ENCODE measurements at regions not wholly inside any gene's neighbourhood (a gene's known extent, or its start where the extent isn't known, plus 50 kb on each side); places are given as distances from the start of the nearest gene placed in this dataset.

- Mint-ChIP-seq H3K9me3 (no peaks in the 10 kb centered on the region), H3K4me3 (no peak overlapping the region), H3K27me3 (no peaks in the 10 kb centered on the region), H3K36me3 (ENCODE audit: low read depth) (no peaks in the 10 kb centered on the region), H3K27ac (no peak overlapping the region), H3K4me1 (no peaks in the 10 kb centered on the region)
- DNase-seq, result no peak
- ChIA-PET CTCF (no interaction called here), POLR2A (interaction anchor here (0.7 kb wide), 1 partner anchor 274 kb away, joined by 6 read pairs; no protein-coding TSS in a partner anchor)
- no peak for TF ChIP-seq CTCF (IDR thresholded peaks at IDR 0.05)
- intact Hi-C loops (cut with micrococcal nuclease), result no loop called here
- ATAC-seq (ENCODE audit: low read depth), result no peak
Measured at GRCh38 chr5:5695266-5695665, 272.8 kb downstream of the ICE1 start.

- ChIA-PET POLR2A (no interaction called here), CTCF (no interaction called here)
- no peak overlapping the region for H3K27ac Mint-ChIP-seq
- TF ChIP-seq CTCF (IDR thresholded peaks at IDR 0.05), result no peak
- peaks cover 7% of the 10 kb centered on the region for H3K27me3 Mint-ChIP-seq
- no peaks in the 10 kb centered on the region for H3K36me3 Mint-ChIP-seq (ENCODE audit: low read depth)
- H3K4me1 Mint-ChIP-seq, result no peaks in the 10 kb centered on the region
- intact Hi-C loops (cut with micrococcal nuclease), result no loop called here
- no peaks in the 10 kb centered on the region for H3K9me3 Mint-ChIP-seq
- ATAC-seq (ENCODE audit: low read depth), result no peak
- no peak overlapping the region for H3K4me3 Mint-ChIP-seq
- DNase-seq, result no peak
Measured at GRCh38 chr5:5688925-5689310, 266.4 kb downstream of the ICE1 start.

DNA sequence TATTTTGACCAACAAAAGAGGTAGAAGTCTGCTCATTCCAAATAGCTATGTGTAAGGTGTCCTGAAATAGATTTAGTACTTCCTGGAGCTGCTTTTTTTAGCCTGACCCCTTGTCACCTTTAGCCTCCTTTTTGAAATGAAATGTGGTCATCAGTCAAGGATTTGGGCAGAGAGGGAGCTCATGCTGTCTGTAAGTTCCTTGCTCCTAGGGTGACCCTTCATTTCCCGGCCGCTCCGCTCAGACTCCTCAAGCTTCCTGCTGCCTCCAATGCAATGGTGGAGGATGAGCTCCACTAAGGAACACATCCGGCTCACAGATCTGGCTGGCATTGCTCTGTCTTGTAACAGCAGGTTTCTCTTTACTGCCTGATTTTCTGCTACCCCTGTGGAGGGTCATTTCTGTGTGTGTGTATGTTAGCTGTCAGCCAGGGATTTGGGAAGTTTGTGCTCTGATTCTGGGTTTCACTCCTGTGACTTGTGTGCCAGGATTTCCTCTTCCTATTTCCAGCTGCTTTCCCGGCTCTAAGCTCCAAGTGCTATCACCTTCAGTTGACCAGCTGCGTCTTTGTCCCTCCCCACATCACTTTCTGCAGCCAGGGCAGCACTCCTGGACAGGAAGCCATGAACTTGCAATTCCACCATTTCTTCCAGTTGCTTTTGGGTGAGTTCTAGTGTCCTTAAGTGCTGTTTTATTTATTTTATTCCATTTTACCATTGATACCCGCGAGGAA is 265.9 kb downstream of the ICE1 start:
- intact Hi-C loops (cut with micrococcal nuclease), result no loop called here
- Mint-ChIP-seq H3K27me3 (peaks cover 7% of the 10 kb centered on the region), H3K4me3 (no peak overlapping the region), H3K4me1 (no peaks in the 10 kb centered on the region), H3K36me3 (ENCODE audit: low read depth) (no peaks in the 10 kb centered on the region), H3K27ac (no peak overlapping the region), H3K9me3 (no peaks in the 10 kb centered on the region)
- DNase-seq (no peak), ATAC-seq (ENCODE audit: low read depth) (no peak)
- POLR2A ChIA-PET, result no interaction called here
- CTCF ChIA-PET, result no interaction called here
- no peak for TF ChIP-seq CTCF (IDR thresholded peaks at IDR 0.05)

GRCh38 chr5:5687113-5687512 is 264.6 kb downstream of the ICE1 start:
- Mint-ChIP-seq H3K27me3 (peaks cover 7% of the 10 kb centered on the region), H3K4me1 (no peaks in the 10 kb centered on the region), H3K9me3 (no peaks in the 10 kb centered on the region), H3K36me3 (ENCODE audit: low read depth) (no peaks in the 10 kb centered on the region), H3K4me3 (no peak overlapping the region), H3K27ac (no peak overlapping the region)
- no peak for TF ChIP-seq CTCF (IDR thresholded peaks at IDR 0.05)
- ChIA-PET POLR2A (no interaction called here), CTCF (no interaction called here)
- intact Hi-C loops (cut with micrococcal nuclease), result no loop called here
- ATAC-seq (ENCODE audit: low read depth), result no peak
- no peak for DNase-seq

DNA sequence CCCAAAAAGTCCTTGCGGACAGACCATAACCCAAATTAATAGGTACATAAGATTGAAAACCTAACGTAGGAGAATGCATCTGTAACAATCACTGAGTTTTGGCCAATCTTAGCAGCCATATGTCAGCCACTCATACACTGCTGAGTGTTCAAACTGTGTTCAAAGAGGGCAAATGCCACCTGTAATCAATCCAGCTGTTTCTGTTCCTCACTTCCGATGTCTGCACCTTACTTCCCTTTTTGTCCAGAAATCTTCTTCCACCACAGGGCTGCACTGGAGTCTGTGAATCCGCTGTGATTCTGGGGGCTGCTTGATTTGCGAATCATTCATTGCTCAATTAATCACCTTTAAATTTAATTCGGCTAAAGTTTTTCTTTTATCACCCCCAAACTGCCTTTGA is 263.9 kb downstream of the ICE1 start:
- intact Hi-C loops (cut with micrococcal nuclease), result no loop called here
- H3K4me1 Mint-ChIP-seq, result no peaks in the 10 kb centered on the region
- POLR2A ChIA-PET, result interaction anchor here (0.5 kb wide), 1 partner anchor 28 kb away, joined by 3 read pairs; no protein-coding TSS in a partner anchor

More for the DNA sequence above, 263.9 kb downstream of the ICE1 start:
- DNase-seq, result no peak
- peaks cover 7% of the 10 kb centered on the region for H3K27me3 Mint-ChIP-seq
- CTCF ChIA-PET, result no interaction called here
- no peak for ATAC-seq (ENCODE audit: low read depth)
- no peak overlapping the region for H3K4me3 Mint-ChIP-seq
- H3K9me3 Mint-ChIP-seq, result no peaks in the 10 kb centered on the region
- H3K27ac Mint-ChIP-seq, result no peak overlapping the region
- TF ChIP-seq CTCF (IDR thresholded peaks at IDR 0.05), result no peak
- H3K36me3 Mint-ChIP-seq (ENCODE audit: low read depth), result no peaks in the 10 kb centered on the region
